ENCODE measurements at regions not wholly inside any gene's neighbourhood (a gene's known extent, or its start where the extent isn't known, plus 50 kb on each side); places are given as distances from the start of the nearest gene placed in this dataset.

- intact Hi-C loops (cut with DNase I) = no loop called here
- no peak overlapping the region for H3K27ac ChIP-seq (ENCODE audit: low read depth in 2 of 2, low read length in 2 of 2)
- no peak for FAIRE-seq
Measured at GRCh38 chr7:94270772-94271171, 123.9 kb upstream of the COL1A2 start.

GRCh38 chr7:94272821-94273583 is 121.7 kb upstream of the COL1A2 start:
- H3K4me3 ChIP-seq (ENCODE audit: low read length in 3 of 3) = no peak overlapping the region
- intact Hi-C loops (cut with DNase I) = no loop called here
- H3K9ac ChIP-seq (ENCODE audit: low read length in 3 of 3) = no peak overlapping the region
- FAIRE-seq (no peak), DNase-seq (no peak)
- no peaks in the 10 kb centered on the region for H3K27me3 ChIP-seq (ENCODE audit: control insufficient read depth, insufficient read depth, low read length)
- H3K27ac ChIP-seq (ENCODE audit: low read depth in 2 of 2, low read length in 2 of 2) = no peak overlapping the region
- H3K9me3 ChIP-seq (ENCODE audit: control insufficient read depth in 2 of 3, insufficient read depth in 1 of 3, low read length in 3 of 3) = no peaks in the 10 kb centered on the region
- H3K4me1 ChIP-seq (ENCODE audit: control insufficient read depth in 2 of 3, insufficient read depth in 2 of 3, low read depth in 1 of 3, low read length in 3 of 3) = no peaks in the 10 kb centered on the region
- H3K36me3 ChIP-seq (ENCODE audit: control insufficient read depth in 2 of 3, insufficient read depth in 3 of 3, low read length in 3 of 3) = no peaks in the 10 kb centered on the region
- TF ChIP-seq CTCF (IDR thresholded peaks at IDR 0.05; ENCODE audit: borderline replicate concordance, extremely low read depth, insufficient read depth) = no peak

More at GRCh38 chr7:94270772-94271171, 123.9 kb upstream of the COL1A2 start:
- no peaks in the 10 kb centered on the region for H3K4me1 ChIP-seq (ENCODE audit: control insufficient read depth in 2 of 3, insufficient read depth in 2 of 3, low read depth in 1 of 3, low read length in 3 of 3)
- DNase-seq = no peak
- no peaks in the 10 kb centered on the region for H3K27me3 ChIP-seq (ENCODE audit: control insufficient read depth, insufficient read depth, low read length)
- H3K9me3 ChIP-seq (ENCODE audit: control insufficient read depth in 2 of 3, insufficient read depth in 1 of 3, low read length in 3 of 3) = no peaks in the 10 kb centered on the region
- TF ChIP-seq CTCF (IDR thresholded peaks at IDR 0.05; ENCODE audit: borderline replicate concordance, extremely low read depth, insufficient read depth) = no peak
- H3K4me3 ChIP-seq (ENCODE audit: low read length in 3 of 3) = no peak overlapping the region
- H3K9ac ChIP-seq (ENCODE audit: low read length in 3 of 3) = no peak overlapping the region
- H3K36me3 ChIP-seq (ENCODE audit: control insufficient read depth in 2 of 3, insufficient read depth in 3 of 3, low read length in 3 of 3) = no peaks in the 10 kb centered on the region

- no peaks in the 10 kb centered on the region for H3K9me3 ChIP-seq (ENCODE audit: control insufficient read depth in 2 of 3, insufficient read depth in 1 of 3, low read length in 3 of 3)
- no peaks in the 10 kb centered on the region for H3K4me1 ChIP-seq (ENCODE audit: control insufficient read depth in 2 of 3, insufficient read depth in 2 of 3, low read depth in 1 of 3, low read length in 3 of 3)
- intact Hi-C loops (cut with DNase I) = no loop called here
- H3K36me3 ChIP-seq (ENCODE audit: control insufficient read depth in 2 of 3, insufficient read depth in 3 of 3, low read length in 3 of 3) = no peaks in the 10 kb centered on the region
- FAIRE-seq (no peak), DNase-seq (no peak)
- no peak overlapping the region for H3K4me3 ChIP-seq (ENCODE audit: low read length in 3 of 3)
- TF ChIP-seq CTCF (IDR thresholded peaks at IDR 0.05; ENCODE audit: borderline replicate concordance, extremely low read depth, insufficient read depth) = no peak
- H3K27me3 ChIP-seq (ENCODE audit: control insufficient read depth, insufficient read depth, low read length) = no peaks in the 10 kb centered on the region
- no peak overlapping the region for H3K9ac ChIP-seq (ENCODE audit: low read length in 3 of 3)
- H3K27ac ChIP-seq (ENCODE audit: low read depth in 2 of 2, low read length in 2 of 2) = no peak overlapping the region
Measured at GRCh38 chr7:94274828-94275227, 119.9 kb upstream of the COL1A2 start.
